WTC11 (cell line): ENCODE measurements at regions not wholly inside any gene's neighbourhood (a gene's known extent, or its start where the extent isn't known, plus 50 kb on each side); places are given as distances from the start of the nearest gene placed in this dataset.

Source experiments
- ATAC-seq: fragments of 200-7000 bp; cut with Tn5 transposase; 2 replicates; pipeline ENCODE4 v1.10.0; 2021; ENCODE audit warnings: mild to moderate bottlenecking, moderate library complexity
- CTCF ChIA-PET: fragments of 300-600 bp; sonication (Branson Sonifier 250); formaldehyde crosslinking; loops from one replicate; lab custom pipeline; 2021; ENCODE audit warnings: antibody characterized with exemption; lab: Charles Lee
- POLR2A ChIA-PET: fragments of 350-600 bp; sonication (Branson Sonifier 250); formaldehyde crosslinking; loops from one replicate; lab custom pipeline; 2021; ENCODE audit warnings: antibody characterized with exemption; lab: Charles Lee
- DNase-seq: peaks from one replicate; pipeline ENCODE4 v3.0.0; 2021; ENCODE audit warnings: low spot score
- H3K27ac Mint-ChIP-seq: 2 replicates; pipeline ENCODE4 v1.8.0; 2021; ENCODE audit warnings: mixed read lengths
- H3K27me3 Mint-ChIP-seq: 2 replicates; pipeline ENCODE4 v1.8.0; 2021; ENCODE audit warnings: low read depth, mild to moderate bottlenecking, moderate library complexity, mixed read lengths
- H3K36me3 Mint-ChIP-seq: 2 replicates; pipeline ENCODE4 v1.8.0; 2021; ENCODE audit warnings: mixed read lengths
- H3K4me1 Mint-ChIP-seq: 2 replicates; pipeline ENCODE4 v1.8.0; 2022; ENCODE audit warnings: mixed read lengths
- H3K4me3 Mint-ChIP-seq: 2 replicates; pipeline ENCODE4 v1.8.0; 2021; ENCODE audit warnings: mild to moderate bottlenecking, moderate library complexity, mixed read lengths
- H3K9me3 Mint-ChIP-seq: 2 replicates; pipeline ENCODE4 v1.8.0; 2021; ENCODE audit warnings: mixed read lengths
- ATF2 ChIP-seq: sonication (generic); formaldehyde crosslinking; IDR thresholded peaks from 2 replicates; pipeline ENCODE4 v1.8.1; 2022; ENCODE audit warnings: low read depth, missing genetic modification reagents, borderline replicate concordance
- CBFB ChIP-seq: sonication (generic); formaldehyde crosslinking; IDR thresholded peaks from 2 replicates; pipeline ENCODE4 v1.8.1; 2022; ENCODE audit warnings: mild to moderate bottlenecking, low read depth, missing genetic modification reagents
- CREM ChIP-seq: sonication (generic); formaldehyde crosslinking; IDR thresholded peaks from 2 replicates; pipeline ENCODE4 v1.8.1; 2022; ENCODE audit warnings: mild to moderate bottlenecking, missing genetic modification reagents, moderate library complexity
- E2F5 ChIP-seq: sonication (generic); formaldehyde crosslinking; IDR thresholded peaks from 2 replicates; pipeline ENCODE4 v1.8.1; 2022; ENCODE audit warnings: mild to moderate bottlenecking, moderate library complexity, missing genetic modification reagents
- ELF4 ChIP-seq: sonication (generic); formaldehyde crosslinking; IDR thresholded peaks from 2 replicates; pipeline ENCODE4 v1.8.1; 2022; ENCODE audit warnings: low read depth, mild to moderate bottlenecking, moderate library complexity, missing genetic modification reagents
- EMX1 ChIP-seq: fragments of 250-450 bp; sonication (Bioruptor Pico); IDR thresholded peaks from 2 replicates; pipeline ENCODE4 v1.8.0; 2021; ENCODE audit warnings: mild to moderate bottlenecking
- ERG ChIP-seq: fragments of 250-450 bp; sonication (Bioruptor Pico); IDR thresholded peaks from 2 replicates; pipeline ENCODE4 v1.8.0; 2021; ENCODE audit warnings: mild to moderate bottlenecking
- ESRRA ChIP-seq: sonication (generic); formaldehyde crosslinking; IDR thresholded peaks from 2 replicates; pipeline ENCODE4 v1.8.1; 2022; ENCODE audit warnings: mild to moderate bottlenecking, missing genetic modification reagents, borderline replicate concordance
- FOXK1 ChIP-seq: sonication (generic); formaldehyde crosslinking; IDR thresholded peaks from 2 replicates; pipeline ENCODE4 v1.8.0; 2022; ENCODE audit warnings: mild to moderate bottlenecking, moderate library complexity, missing genetic modification reagents
- FOXP4 ChIP-seq: sonication (generic); formaldehyde crosslinking; IDR thresholded peaks from 2 replicates; pipeline ENCODE4 v1.8.0; 2022; ENCODE audit warnings: mild to moderate bottlenecking, missing genetic modification reagents
- IRF1 ChIP-seq: sonication (generic); formaldehyde crosslinking; IDR thresholded peaks from 2 replicates; pipeline ENCODE4 v1.8.0; 2023; ENCODE audit warnings: missing genetic modification reagents
- JAZF1 ChIP-seq: fragments of 250-450 bp; sonication (Bioruptor Pico); IDR thresholded peaks from 2 replicates; pipeline ENCODE4 v1.9.0; 2021; ENCODE audit warnings: moderate library complexity, mild to moderate bottlenecking, inconsistent platforms
- JUN ChIP-seq: sonication (generic); formaldehyde crosslinking; IDR thresholded peaks from 2 replicates; pipeline ENCODE4 v1.8.0; 2023; ENCODE audit warnings: mild to moderate bottlenecking, missing genetic modification reagents
- MAX ChIP-seq: sonication (generic); formaldehyde crosslinking; IDR thresholded peaks from 2 replicates; pipeline ENCODE4 v1.8.0; 2022; ENCODE audit warnings: mild to moderate bottlenecking, missing genetic modification reagents
- MLX ChIP-seq: sonication (generic); formaldehyde crosslinking; IDR thresholded peaks from 2 replicates; pipeline ENCODE4 v1.8.1; 2023; ENCODE audit warnings: mild to moderate bottlenecking, missing genetic modification reagents, moderate library complexity
- NFYB ChIP-seq: sonication (generic); formaldehyde crosslinking; conservative IDR thresholded peaks from 2 replicates; pipeline ENCODE4 v1.8.0; 2022; ENCODE audit warnings: low read depth, missing genetic modification reagents
- OVOL2 ChIP-seq: fragments of 250-450 bp; sonication (Bioruptor Pico); IDR thresholded peaks from 2 replicates; pipeline ENCODE4 v1.9.0; 2021; ENCODE audit warnings: mild to moderate bottlenecking, borderline replicate concordance
- RORB ChIP-seq: fragments of 250-450 bp; sonication (Bioruptor Pico); IDR thresholded peaks from 2 replicates; pipeline ENCODE4 v1.9.0; 2021; ENCODE audit warnings: mild to moderate bottlenecking
- SMAD3 ChIP-seq: sonication (generic); formaldehyde crosslinking; IDR thresholded peaks from 2 replicates; pipeline ENCODE4 v1.8.0; 2022; ENCODE audit warnings: missing genetic modification reagents, mild to moderate bottlenecking, borderline replicate concordance
- TCF7 ChIP-seq: sonication (generic); formaldehyde crosslinking; IDR thresholded peaks from 2 replicates; pipeline ENCODE4 v1.8.0; 2022; ENCODE audit warnings: mild to moderate bottlenecking, low read depth, missing genetic modification reagents, moderate library complexity
- TEAD1 ChIP-seq: sonication (generic); formaldehyde crosslinking; IDR thresholded peaks from 2 replicates; pipeline ENCODE4 v1.8.0; 2022; ENCODE audit warnings: mild to moderate bottlenecking, missing genetic modification reagents
- USF1 ChIP-seq: sonication (generic); formaldehyde crosslinking; IDR thresholded peaks from 2 replicates; pipeline ENCODE4 v1.8.0; 2022; ENCODE audit warnings: mild to moderate bottlenecking, missing genetic modification reagents
- USF2 ChIP-seq: sonication (generic); formaldehyde crosslinking; IDR thresholded peaks from 2 replicates; pipeline ENCODE4 v1.8.1; 2023; ENCODE audit warnings: mild to moderate bottlenecking, missing genetic modification reagents, moderate library complexity
- ZNF121 ChIP-seq: sonication (generic); formaldehyde crosslinking; IDR thresholded peaks from 2 replicates; pipeline ENCODE4 v1.8.0; 2023; ENCODE audit warnings: missing genetic modification reagents
- ZNF232 ChIP-seq: sonication (generic); formaldehyde crosslinking; IDR thresholded peaks from 2 replicates; pipeline ENCODE4 v1.8.0; 2022; ENCODE audit warnings: mild to moderate bottlenecking, missing genetic modification reagents
- ZNF281 ChIP-seq: sonication (generic); formaldehyde crosslinking; IDR thresholded peaks from 2 replicates; pipeline ENCODE4 v1.8.0; 2023; ENCODE audit warnings: mild to moderate bottlenecking, missing genetic modification reagents

GRCh38 chr12:77224346-77224745, 159.0 kb upstream of the E2F7 start:
- peaks cover 16% of the 10 kb centered on the region for H3K4me1 Mint-ChIP-seq
- CTCF ChIA-PET = interaction anchor here (1.2 kb wide), 1 partner anchor 20 kb away, joined by 3 read pairs; no protein-coding TSS in a partner anchor
- TF ChIP-seq JUN (CRISPR knock-in tag) (no peak), ZNF281 (no peak), SMAD3 (CRISPR knock-in tag) (no peak), JAZF1 (CRISPR knock-in tag) (no peak), NFYB (CRISPR knock-in tag) (no peak), ZNF232 (no peak), TEAD1 (no peak), MAX (no peak), USF1 (no peak), EMX1 (no peak), TCF7 (CRISPR knock-in tag) (no peak), ATF2 (no peak), OVOL2 (no peak), E2F5 (CRISPR knock-in tag) (no peak), MLX (CRISPR knock-in tag) (no peak), FOXP4 (CRISPR knock-in tag) (no peak), ESRRA (CRISPR knock-in tag) (no peak), CREM (CRISPR knock-in tag) (no peak)
- H3K4me3 Mint-ChIP-seq = no peak overlapping the region
- no peak for DNase-seq
- H3K9me3 Mint-ChIP-seq = no peaks in the 10 kb centered on the region
- no peak overlapping the region for H3K27ac Mint-ChIP-seq
- 0 out of 2 replicates have a peak, but pooled peaks cover 2% of the 10 kb centered on the region for H3K36me3 Mint-ChIP-seq
- H3K27me3 Mint-ChIP-seq = no peaks in the 10 kb centered on the region
- ATAC-seq = no peak
- POLR2A ChIA-PET = no interaction called here

GRCh38 chr12:77222336-77222735, 157.0 kb upstream of the E2F7 start:
- ChIA-PET CTCF (no interaction called here), POLR2A (no interaction called here)
- H3K4me1 Mint-ChIP-seq = peaks cover 3% of the 10 kb centered on the region; the same call in 1 of the 2 replicates
- H3K27me3 Mint-ChIP-seq = no peaks in the 10 kb centered on the region
- DNase-seq (no peak), ATAC-seq (no peak)
- H3K27ac Mint-ChIP-seq = no peak overlapping the region
- no peaks in the 10 kb centered on the region for H3K9me3 Mint-ChIP-seq
- TF ChIP-seq ZNF121 (CRISPR knock-in tag) (no peak), RORB (CRISPR knock-in tag) (no peak), USF2 (CRISPR knock-in tag) (no peak), ERG (no peak), FOXK1 (CRISPR knock-in tag) (no peak), ZNF232 (no peak), IRF1 (CRISPR knock-in tag) (no peak), ELF4 (CRISPR knock-in tag) (no peak), CBFB (CRISPR knock-in tag) (no peak)
- H3K36me3 Mint-ChIP-seq = peaks cover 2% of the 10 kb centered on the region; the same call in 1 of the 2 replicates
- H3K4me3 Mint-ChIP-seq = no peak overlapping the region
